HL-60 (cell line): ENCODE measurements at regions not wholly inside any gene's neighbourhood (a gene's known extent, or its start where the extent isn't known, plus 50 kb on each side); places are given as distances from the start of the nearest gene placed in this dataset.

Experiments used
- DNase-seq, 2 experiments: peaks; one replicate each; pipeline ENCODE4 v3.0.0-alpha.2; 2010 to 2020; ENCODE audit warnings: low read depth in 1 of 2, low spot score in 1 of 2
- H3K27ac ChIP-seq: fragments of 250-450 bp; sonication (Bioruptor Pico); replicated peaks from 2 replicates; pipeline ENCODE4 v1.5.1; 2020; ENCODE audit warnings: mild to moderate bottlenecking, moderate library complexity
- H3K27me3 ChIP-seq: fragments of 250-450 bp; sonication (Bioruptor Pico); 2 replicates; pipeline ENCODE4 v1.5.1; 2021; ENCODE audit warnings: mild to moderate bottlenecking, moderate library complexity; ENCODE audit not compliant: insufficient read depth, poor library complexity, severe bottlenecking
- H3K4me3 ChIP-seq: replicated peaks from 2 replicates; pipeline ENCODE4 v1.5.1; 2011; ENCODE audit warnings: mild to moderate bottlenecking, control low read depth, low read length; ENCODE audit not compliant: insufficient read depth
- GABPA ChIP-seq: IDR thresholded peaks from 2 replicates; pipeline ENCODE4 v1.6.1; 2012; ENCODE audit warnings: low read depth
- POLR2AphosphoS5 ChIP-seq: IDR thresholded peaks from 2 replicates; pipeline ENCODE4 v1.6.1; 2012; ENCODE audit warnings: low read depth
- SPI1 ChIP-seq: IDR thresholded peaks from 2 replicates; pipeline ENCODE4 v1.6.1; 2012; ENCODE audit warnings: low read depth, mild to moderate bottlenecking, borderline replicate concordance
- TF ChIP-seq, protein P1 (sequence below): IDR thresholded peaks from 2 replicates; pipeline ENCODE4 v1.6.1; 2012; ENCODE audit warnings: low read depth; ENCODE audit not compliant: insufficient replicate concordance
- TF ChIP-seq, protein P2 (sequence below): IDR thresholded peaks from one replicate; pipeline ENCODE4 v1.5.1; 2011; ENCODE audit warnings: low read length, control low read depth, inconsistent platforms; ENCODE audit not compliant: insufficient read depth

DNA sequence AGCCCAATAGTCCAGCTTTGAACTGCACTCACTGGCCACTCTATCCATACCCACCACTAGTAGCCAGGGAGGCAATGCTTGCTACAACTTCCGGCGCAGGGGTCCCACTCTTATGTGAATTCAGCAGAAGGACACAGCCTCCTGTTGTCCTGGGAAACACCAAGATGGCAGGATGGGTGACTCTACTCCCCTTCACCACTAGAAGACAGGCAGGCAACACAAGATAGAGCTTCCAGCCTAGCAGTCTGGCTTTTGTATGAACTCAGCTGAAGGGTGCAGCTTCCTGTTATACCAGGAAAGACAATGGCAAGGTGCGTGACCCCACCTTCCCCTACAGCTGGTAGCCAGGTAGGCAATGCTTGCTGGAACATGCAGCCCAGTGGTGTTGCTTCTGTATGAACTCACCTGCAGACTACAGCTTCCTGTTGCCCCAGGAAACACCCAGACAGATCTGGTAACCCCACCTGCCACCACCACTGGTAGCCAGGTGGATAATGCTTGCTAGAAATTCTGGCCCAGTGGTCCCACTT is 205.2 kb upstream of the KIRREL3 start:
- H3K4me3 ChIP-seq = no peak overlapping the region
- H3K27me3 ChIP-seq = peaks cover 4% of the 10 kb centered on the region
- no peak for DNase-seq
- TF ChIP-seq, protein P1, sequence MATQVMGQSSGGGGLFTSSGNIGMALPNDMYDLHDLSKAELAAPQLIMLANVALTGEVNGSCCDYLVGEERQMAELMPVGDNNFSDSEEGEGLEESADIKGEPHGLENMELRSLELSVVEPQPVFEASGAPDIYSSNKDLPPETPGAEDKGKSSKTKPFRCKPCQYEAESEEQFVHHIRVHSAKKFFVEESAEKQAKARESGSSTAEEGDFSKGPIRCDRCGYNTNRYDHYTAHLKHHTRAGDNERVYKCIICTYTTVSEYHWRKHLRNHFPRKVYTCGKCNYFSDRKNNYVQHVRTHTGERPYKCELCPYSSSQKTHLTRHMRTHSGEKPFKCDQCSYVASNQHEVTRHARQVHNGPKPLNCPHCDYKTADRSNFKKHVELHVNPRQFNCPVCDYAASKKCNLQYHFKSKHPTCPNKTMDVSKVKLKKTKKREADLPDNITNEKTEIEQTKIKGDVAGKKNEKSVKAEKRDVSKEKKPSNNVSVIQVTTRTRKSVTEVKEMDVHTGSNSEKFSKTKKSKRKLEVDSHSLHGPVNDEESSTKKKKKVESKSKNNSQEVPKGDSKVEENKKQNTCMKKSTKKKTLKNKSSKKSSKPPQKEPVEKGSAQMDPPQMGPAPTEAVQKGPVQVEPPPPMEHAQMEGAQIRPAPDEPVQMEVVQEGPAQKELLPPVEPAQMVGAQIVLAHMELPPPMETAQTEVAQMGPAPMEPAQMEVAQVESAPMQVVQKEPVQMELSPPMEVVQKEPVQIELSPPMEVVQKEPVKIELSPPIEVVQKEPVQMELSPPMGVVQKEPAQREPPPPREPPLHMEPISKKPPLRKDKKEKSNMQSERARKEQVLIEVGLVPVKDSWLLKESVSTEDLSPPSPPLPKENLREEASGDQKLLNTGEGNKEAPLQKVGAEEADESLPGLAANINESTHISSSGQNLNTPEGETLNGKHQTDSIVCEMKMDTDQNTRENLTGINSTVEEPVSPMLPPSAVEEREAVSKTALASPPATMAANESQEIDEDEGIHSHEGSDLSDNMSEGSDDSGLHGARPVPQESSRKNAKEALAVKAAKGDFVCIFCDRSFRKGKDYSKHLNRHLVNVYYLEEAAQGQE = no peak
- TF ChIP-seq SPI1 = no peak
- TF ChIP-seq, protein P2, sequence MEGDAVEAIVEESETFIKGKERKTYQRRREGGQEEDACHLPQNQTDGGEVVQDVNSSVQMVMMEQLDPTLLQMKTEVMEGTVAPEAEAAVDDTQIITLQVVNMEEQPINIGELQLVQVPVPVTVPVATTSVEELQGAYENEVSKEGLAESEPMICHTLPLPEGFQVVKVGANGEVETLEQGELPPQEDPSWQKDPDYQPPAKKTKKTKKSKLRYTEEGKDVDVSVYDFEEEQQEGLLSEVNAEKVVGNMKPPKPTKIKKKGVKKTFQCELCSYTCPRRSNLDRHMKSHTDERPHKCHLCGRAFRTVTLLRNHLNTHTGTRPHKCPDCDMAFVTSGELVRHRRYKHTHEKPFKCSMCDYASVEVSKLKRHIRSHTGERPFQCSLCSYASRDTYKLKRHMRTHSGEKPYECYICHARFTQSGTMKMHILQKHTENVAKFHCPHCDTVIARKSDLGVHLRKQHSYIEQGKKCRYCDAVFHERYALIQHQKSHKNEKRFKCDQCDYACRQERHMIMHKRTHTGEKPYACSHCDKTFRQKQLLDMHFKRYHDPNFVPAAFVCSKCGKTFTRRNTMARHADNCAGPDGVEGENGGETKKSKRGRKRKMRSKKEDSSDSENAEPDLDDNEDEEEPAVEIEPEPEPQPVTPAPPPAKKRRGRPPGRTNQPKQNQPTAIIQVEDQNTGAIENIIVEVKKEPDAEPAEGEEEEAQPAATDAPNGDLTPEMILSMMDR = no peak
- TF ChIP-seq POLR2AphosphoS5 = no peak
- no peak for TF ChIP-seq GABPA
- H3K27ac ChIP-seq = no peak overlapping the region

DNA sequence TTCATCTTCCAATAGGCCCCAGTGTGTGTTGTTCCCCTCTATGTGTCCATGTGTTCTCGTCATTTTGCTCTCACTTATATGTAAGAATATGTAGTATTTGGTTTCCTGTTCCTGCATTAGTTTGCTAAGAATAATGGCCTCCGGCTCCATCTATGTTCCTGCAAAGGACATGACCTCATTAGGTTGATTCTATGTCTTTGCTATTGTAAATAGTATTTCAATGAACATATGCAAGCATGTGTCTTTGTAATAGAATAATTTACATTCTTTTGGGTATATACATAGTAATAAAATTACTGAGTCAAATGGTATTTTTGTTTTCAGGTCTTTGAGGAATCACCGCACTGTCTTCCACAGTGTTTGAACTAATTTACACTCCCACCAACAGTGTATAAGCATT is 202.9 kb upstream of the KIRREL3 start:
- no peak overlapping the region for H3K4me3 ChIP-seq
- H3K27ac ChIP-seq = no peak overlapping the region
- DNase-seq = no peak
- H3K27me3 ChIP-seq = peaks cover 5% of the 10 kb centered on the region
- no peak for TF ChIP-seq POLR2AphosphoS5
- no peak for TF ChIP-seq GABPA
- no peak for TF ChIP-seq SPI1
- TF ChIP-seq, protein P2 = no peak
- TF ChIP-seq, protein P1 = no peak

DNA sequence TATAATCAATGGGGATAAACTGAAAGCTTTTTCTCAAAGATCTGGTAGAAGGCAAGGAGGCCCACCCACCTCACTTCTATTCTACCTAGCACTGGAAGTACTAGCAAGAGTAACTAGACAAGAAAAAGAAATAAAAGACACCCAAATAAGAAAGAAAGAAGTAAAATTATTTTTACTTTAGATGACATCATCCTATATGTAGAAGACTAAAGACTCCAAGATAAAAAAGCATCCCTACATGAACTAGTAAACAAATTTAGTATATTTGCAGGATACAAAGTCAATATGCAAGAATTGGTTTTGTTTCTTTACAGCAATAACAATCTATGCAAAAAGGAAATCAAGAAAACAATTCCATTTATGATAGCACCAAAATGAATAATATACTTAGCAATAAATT is 201.5 kb upstream of the KIRREL3 start:
- no peak for DNase-seq
- Histone ChIP-seq H3K4me3 (no peak overlapping the region), H3K27ac (no peak overlapping the region), H3K27me3 (peaks cover 5% of the 10 kb centered on the region)
- no peak for TF ChIP-seq POLR2AphosphoS5
- TF ChIP-seq GABPA = no peak
- no peak for TF ChIP-seq SPI1
- TF ChIP-seq, protein P2 = no peak
- TF ChIP-seq, protein P1 = no peak
